ENCODE measurements at regions not wholly inside any gene's neighbourhood (a gene's known extent, or its start where the extent isn't known, plus 50 kb on each side); places are given as distances from the start of the nearest gene placed in this dataset.

- H3K36me3 ChIP-seq (ENCODE audit: control insufficient read depth in 2 of 2, insufficient read depth in 2 of 2, low read length in 1 of 2): no peaks in the 10 kb centered on the region
- H3K4me1 ChIP-seq (ENCODE audit: control insufficient read depth in 2 of 2, insufficient read depth in 2 of 2, low read length in 1 of 2): no peaks in the 10 kb centered on the region
- peaks cover 0 to 4% of the 10 kb centered on the region in 2 donors for H3K27me3 ChIP-seq (ENCODE audit: control insufficient read depth in 1 of 2, insufficient read depth in 2 of 2, low read length in 2 of 2)
- H3K4me3 ChIP-seq (ENCODE audit: low read depth in 1 of 2, low read length in 2 of 2): no peak overlapping the region
- no peak overlapping the region for H3K27ac ChIP-seq (ENCODE audit: low read depth in 2 of 2, low read length in 1 of 2)
- no peaks in the 10 kb centered on the region for H3K9me3 ChIP-seq (ENCODE audit: control insufficient read depth in 2 of 2, insufficient read depth in 1 of 2, low read depth in 1 of 2, low read length in 1 of 2)
These were observed 328.4 kb upstream of the NFE2L3 start for GRCh38 chr7:25823571-25823970.

- Histone ChIP-seq H3K4me1 (ENCODE audit: control insufficient read depth in 2 of 2, insufficient read depth in 2 of 2, low read length in 1 of 2) (no peaks in the 10 kb centered on the region), H3K27me3 (ENCODE audit: control insufficient read depth in 1 of 2, insufficient read depth in 2 of 2, low read length in 2 of 2) (peaks cover 0 to under 1% of the 10 kb centered on the region in 2 donors), H3K36me3 (ENCODE audit: control insufficient read depth in 2 of 2, insufficient read depth in 2 of 2, low read length in 1 of 2) (no peaks in the 10 kb centered on the region), H3K4me3 (ENCODE audit: low read depth in 1 of 2, low read length in 2 of 2) (no peak overlapping the region), H3K9me3 (ENCODE audit: control insufficient read depth in 2 of 2, insufficient read depth in 1 of 2, low read depth in 1 of 2, low read length in 1 of 2) (no peaks in the 10 kb centered on the region), H3K27ac (ENCODE audit: low read depth in 2 of 2, low read length in 1 of 2) (no peak overlapping the region)
- 88 to 90% methylated on average over 1 of the region's 1 CpG for WGBS, 2 donors
These were observed 323.5 kb upstream of the NFE2L3 start for GRCh38 chr7:25828468-25828867.

DNA sequence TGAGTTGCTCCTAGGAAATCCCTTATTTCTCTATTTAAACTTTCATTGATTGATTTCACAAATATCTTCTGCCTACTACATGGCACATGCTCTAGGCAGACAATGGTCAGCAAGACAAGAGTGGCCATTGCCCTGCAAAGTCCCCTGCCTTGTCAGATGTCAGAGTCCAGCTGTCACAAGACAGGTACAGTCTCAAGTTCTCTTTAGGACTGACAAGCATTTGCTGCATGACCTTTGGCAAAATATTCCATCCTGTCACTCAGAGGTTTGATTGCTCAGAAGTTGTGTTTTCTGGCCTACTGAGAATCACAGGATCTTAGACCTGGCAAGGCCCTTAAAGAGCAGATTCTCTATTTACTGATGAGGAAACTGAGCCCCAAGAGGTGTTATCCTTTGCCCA is 322.3 kb upstream of the NFE2L3 start:
- Histone ChIP-seq H3K9me3 (ENCODE audit: control insufficient read depth in 2 of 2, insufficient read depth in 1 of 2, low read depth in 1 of 2, low read length in 1 of 2) (no peaks in the 10 kb centered on the region), H3K27me3 (ENCODE audit: control insufficient read depth in 1 of 2, insufficient read depth in 2 of 2, low read length in 2 of 2) (no peaks in the 10 kb centered on the region), H3K4me1 (ENCODE audit: control insufficient read depth in 2 of 2, insufficient read depth in 2 of 2, low read length in 1 of 2) (no peaks in the 10 kb centered on the region), H3K27ac (ENCODE audit: low read depth in 2 of 2, low read length in 1 of 2) (no peak overlapping the region), H3K4me3 (ENCODE audit: low read depth in 1 of 2, low read length in 2 of 2) (no peak overlapping the region), H3K36me3 (ENCODE audit: control insufficient read depth in 2 of 2, insufficient read depth in 2 of 2, low read length in 1 of 2) (no peaks in the 10 kb centered on the region)

DNA sequence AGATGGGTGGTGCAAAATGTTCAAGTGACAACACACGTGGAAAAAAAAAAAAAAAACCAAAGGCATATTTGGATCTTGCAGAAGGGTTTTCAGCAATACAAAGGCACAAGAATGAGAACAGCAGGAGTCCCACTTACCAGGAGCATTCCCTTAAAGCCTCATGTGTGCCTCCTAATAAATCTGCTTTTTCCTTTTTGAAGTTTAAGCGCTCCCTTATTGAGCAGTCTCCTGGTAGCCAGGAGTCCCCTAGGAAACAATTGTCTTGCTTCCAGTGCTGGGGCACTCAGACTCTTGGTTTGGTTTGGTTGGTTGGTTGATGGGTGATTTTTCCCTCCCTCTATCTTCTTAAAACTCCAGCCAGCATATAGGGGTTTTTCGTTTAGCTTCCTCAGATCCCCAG is 321.8 kb upstream of the NFE2L3 start:
- 78 to 82% methylated on average over 3 of the region's 3 CpGs for WGBS, 2 donors
- no peaks in the 10 kb centered on the region for H3K9me3 ChIP-seq (ENCODE audit: control insufficient read depth in 2 of 2, insufficient read depth in 1 of 2, low read depth in 1 of 2, low read length in 1 of 2)
- H3K4me3 ChIP-seq (ENCODE audit: low read depth in 1 of 2, low read length in 2 of 2): no peak overlapping the region
- H3K27ac ChIP-seq (ENCODE audit: low read depth in 2 of 2, low read length in 1 of 2): no peak overlapping the region
- H3K4me1 ChIP-seq (ENCODE audit: control insufficient read depth in 2 of 2, insufficient read depth in 2 of 2, low read length in 1 of 2): no peaks in the 10 kb centered on the region
- H3K27me3 ChIP-seq (ENCODE audit: control insufficient read depth in 1 of 2, insufficient read depth in 2 of 2, low read length in 2 of 2): no peaks in the 10 kb centered on the region
- H3K36me3 ChIP-seq (ENCODE audit: control insufficient read depth in 2 of 2, insufficient read depth in 2 of 2, low read length in 1 of 2): no peaks in the 10 kb centered on the region

DNA sequence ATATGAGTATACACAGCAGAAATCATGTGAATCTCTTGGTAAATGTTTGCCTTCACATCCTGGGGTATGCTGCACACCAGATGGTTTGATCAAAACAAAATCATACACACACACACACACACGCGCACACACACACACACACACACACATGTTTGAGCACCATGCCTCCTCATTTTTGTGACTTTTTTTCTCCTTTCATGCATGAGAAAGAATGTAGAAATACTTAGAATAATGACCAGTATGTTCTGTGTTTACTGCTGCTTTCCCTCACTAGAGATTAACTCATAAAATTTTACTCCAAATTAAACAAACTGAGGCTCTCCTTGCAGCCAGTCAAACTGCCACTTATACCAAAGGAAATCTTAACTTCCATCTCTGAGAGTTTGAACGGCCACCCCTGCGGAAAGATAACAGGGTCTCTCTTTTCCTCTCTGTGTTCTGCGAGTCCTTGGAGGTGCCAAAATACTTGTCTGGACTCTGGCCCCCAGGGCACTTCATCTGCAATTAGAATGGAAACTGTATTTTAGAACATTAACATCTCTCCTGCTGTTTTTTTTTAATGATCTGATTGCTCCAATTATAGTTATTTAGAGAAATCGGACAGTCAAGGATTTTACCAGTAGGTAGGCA is 320.8 kb upstream of the NFE2L3 start:
- 65 to 75% methylated on average over 6 of the region's 6 CpGs for WGBS, 2 donors
- Histone ChIP-seq H3K4me3 (ENCODE audit: low read depth in 1 of 2, low read length in 2 of 2) (no peak overlapping the region), H3K9me3 (ENCODE audit: control insufficient read depth in 2 of 2, insufficient read depth in 1 of 2, low read depth in 1 of 2, low read length in 1 of 2) (no peaks in the 10 kb centered on the region), H3K4me1 (ENCODE audit: control insufficient read depth in 2 of 2, insufficient read depth in 2 of 2, low read length in 1 of 2) (no peaks in the 10 kb centered on the region), H3K36me3 (ENCODE audit: control insufficient read depth in 2 of 2, insufficient read depth in 2 of 2, low read length in 1 of 2) (no peaks in the 10 kb centered on the region), H3K27ac (ENCODE audit: low read depth in 2 of 2, low read length in 1 of 2) (no peak overlapping the region), H3K27me3 (ENCODE audit: control insufficient read depth in 1 of 2, insufficient read depth in 2 of 2, low read length in 2 of 2) (no peaks in the 10 kb centered on the region)

GRCh38 chr7:25831831-25832411 is 320.1 kb upstream of the NFE2L3 start:
- Histone ChIP-seq H3K27me3 (ENCODE audit: control insufficient read depth in 1 of 2, insufficient read depth in 2 of 2, low read length in 2 of 2) (no peaks in the 10 kb centered on the region), H3K27ac (ENCODE audit: low read depth in 2 of 2, low read length in 1 of 2) (no peak overlapping the region), H3K36me3 (ENCODE audit: control insufficient read depth in 2 of 2, insufficient read depth in 2 of 2, low read length in 1 of 2) (no peaks in the 10 kb centered on the region), H3K4me3 (ENCODE audit: low read depth in 1 of 2, low read length in 2 of 2) (no peak overlapping the region), H3K9me3 (ENCODE audit: control insufficient read depth in 2 of 2, insufficient read depth in 1 of 2, low read depth in 1 of 2, low read length in 1 of 2) (no peaks in the 10 kb centered on the region), H3K4me1 (ENCODE audit: control insufficient read depth in 2 of 2, insufficient read depth in 2 of 2, low read length in 1 of 2) (no peaks in the 10 kb centered on the region)
- 52 to 60% methylated on average over 8 of the region's 8 CpGs for WGBS, 2 donors

DNA sequence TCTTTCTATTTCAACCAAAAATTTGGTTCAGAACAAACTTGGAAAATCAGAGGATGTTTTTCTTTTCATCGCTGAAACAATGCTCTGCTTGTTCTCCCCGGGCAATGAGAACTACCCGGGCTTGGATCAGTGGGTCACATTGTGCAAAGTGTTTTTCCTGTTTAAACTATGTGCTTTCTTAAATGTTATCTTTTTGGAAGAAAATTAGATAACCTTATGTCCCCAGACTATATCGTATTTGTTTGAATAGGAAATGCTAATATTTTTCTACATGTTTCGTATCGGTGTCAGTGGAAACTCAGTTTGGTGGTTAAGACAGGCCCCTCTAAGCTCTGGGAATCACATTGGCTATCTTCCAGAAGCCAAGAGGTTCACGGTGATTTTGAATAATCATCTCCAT is 319.5 kb upstream of the NFE2L3 start:
- H3K9me3 ChIP-seq (ENCODE audit: control insufficient read depth in 2 of 2, insufficient read depth in 1 of 2, low read depth in 1 of 2, low read length in 1 of 2): no peaks in the 10 kb centered on the region
- no peak overlapping the region for H3K4me3 ChIP-seq (ENCODE audit: low read depth in 1 of 2, low read length in 2 of 2)
- H3K4me1 ChIP-seq (ENCODE audit: control insufficient read depth in 2 of 2, insufficient read depth in 2 of 2, low read length in 1 of 2): no peaks in the 10 kb centered on the region
- no peaks in the 10 kb centered on the region for H3K36me3 ChIP-seq (ENCODE audit: control insufficient read depth in 2 of 2, insufficient read depth in 2 of 2, low read length in 1 of 2)
- no peak overlapping the region for H3K27ac ChIP-seq (ENCODE audit: low read depth in 2 of 2, low read length in 1 of 2)
- WGBS, 2 donors: 64 to 80% methylated on average over 7 of the region's 7 CpGs
- H3K27me3 ChIP-seq (ENCODE audit: control insufficient read depth in 1 of 2, insufficient read depth in 2 of 2, low read length in 2 of 2): no peaks in the 10 kb centered on the region

DNA sequence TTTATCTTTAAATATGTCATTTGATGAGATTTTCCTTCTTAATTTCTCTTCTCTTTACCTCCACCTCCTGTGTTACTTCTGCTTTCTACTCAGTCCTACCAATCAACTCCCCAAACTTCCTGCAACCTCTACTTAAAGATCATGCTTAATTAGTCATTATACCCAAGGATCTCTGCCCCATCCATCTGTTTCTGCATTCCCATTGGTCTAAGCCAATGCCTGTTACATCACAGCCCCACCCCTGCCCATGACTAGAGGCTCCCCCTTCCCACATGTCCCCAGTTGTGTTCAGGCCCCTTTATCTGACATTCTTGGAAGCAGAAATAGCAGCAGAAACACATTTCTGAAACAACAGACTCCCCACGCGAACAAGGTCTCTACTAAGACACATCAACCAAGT is 319.1 kb upstream of the NFE2L3 start:
- no peaks in the 10 kb centered on the region for H3K27me3 ChIP-seq (ENCODE audit: control insufficient read depth in 1 of 2, insufficient read depth in 2 of 2, low read length in 2 of 2)
- H3K4me1 ChIP-seq (ENCODE audit: control insufficient read depth in 2 of 2, insufficient read depth in 2 of 2, low read length in 1 of 2): no peaks in the 10 kb centered on the region
- H3K27ac ChIP-seq (ENCODE audit: low read depth in 2 of 2, low read length in 1 of 2): no peak overlapping the region
- H3K36me3 ChIP-seq (ENCODE audit: control insufficient read depth in 2 of 2, insufficient read depth in 2 of 2, low read length in 1 of 2): no peaks in the 10 kb centered on the region
- no peaks in the 10 kb centered on the region for H3K9me3 ChIP-seq (ENCODE audit: control insufficient read depth in 2 of 2, insufficient read depth in 1 of 2, low read depth in 1 of 2, low read length in 1 of 2)
- H3K4me3 ChIP-seq (ENCODE audit: low read depth in 1 of 2, low read length in 2 of 2): no peak overlapping the region
- WGBS, 2 donors: 96% methylated on average over 2 of the region's 2 CpGs

- Histone ChIP-seq H3K27ac (ENCODE audit: low read depth in 2 of 2, low read length in 1 of 2) (no peak overlapping the region), H3K27me3 (ENCODE audit: control insufficient read depth in 1 of 2, insufficient read depth in 2 of 2, low read length in 2 of 2) (no peaks in the 10 kb centered on the region)
- WGBS, 2 donors: 90 to 95% methylated on average over 4 of the region's 4 CpGs
These were observed 317.9 kb upstream of the NFE2L3 start for GRCh38 chr7:25834050-25834449.

DNA sequence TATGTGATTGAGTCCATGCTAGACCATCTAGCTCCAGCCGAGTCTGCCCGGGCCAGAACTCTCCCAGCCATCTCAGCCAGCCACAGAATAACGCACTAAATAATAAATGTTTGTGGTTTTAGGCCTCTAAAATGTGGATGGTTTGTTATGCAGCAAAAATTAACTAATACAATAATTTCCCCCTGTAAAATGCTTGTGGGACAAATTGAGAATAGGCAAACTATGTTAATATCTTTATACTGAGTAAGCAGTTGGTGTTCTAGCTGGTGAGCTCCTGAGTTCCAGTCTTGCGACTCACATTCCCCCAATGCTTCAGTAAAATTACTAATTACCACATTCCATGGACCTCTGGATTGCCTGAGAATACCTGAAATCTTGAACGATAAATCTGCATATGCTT is 316.8 kb upstream of the NFE2L3 start:
- Histone ChIP-seq H3K4me3 (ENCODE audit: low read depth in 1 of 2, low read length in 2 of 2) (no peak overlapping the region), H3K27me3 (ENCODE audit: control insufficient read depth in 1 of 2, insufficient read depth in 2 of 2, low read length in 2 of 2) (no peaks in the 10 kb centered on the region), H3K4me1 (ENCODE audit: control insufficient read depth in 2 of 2, insufficient read depth in 2 of 2, low read length in 1 of 2) (no peaks in the 10 kb centered on the region), H3K27ac (ENCODE audit: low read depth in 2 of 2, low read length in 1 of 2) (no peak overlapping the region), H3K9me3 (ENCODE audit: control insufficient read depth in 2 of 2, insufficient read depth in 1 of 2, low read depth in 1 of 2, low read length in 1 of 2) (no peaks in the 10 kb centered on the region), H3K36me3 (ENCODE audit: control insufficient read depth in 2 of 2, insufficient read depth in 2 of 2, low read length in 1 of 2) (no peaks in the 10 kb centered on the region)
- 93 to 95% methylated on average over 5 of the region's 5 CpGs for WGBS, 2 donors

More at GRCh38 chr7:25834050-25834449, 317.9 kb upstream of the NFE2L3 start:
- Histone ChIP-seq H3K36me3 (ENCODE audit: control insufficient read depth in 2 of 2, insufficient read depth in 2 of 2, low read length in 1 of 2) (no peaks in the 10 kb centered on the region), H3K4me3 (ENCODE audit: low read depth in 1 of 2, low read length in 2 of 2) (no peak overlapping the region), H3K4me1 (ENCODE audit: control insufficient read depth in 2 of 2, insufficient read depth in 2 of 2, low read length in 1 of 2) (no peaks in the 10 kb centered on the region), H3K9me3 (ENCODE audit: control insufficient read depth in 2 of 2, insufficient read depth in 1 of 2, low read depth in 1 of 2, low read length in 1 of 2) (no peaks in the 10 kb centered on the region)

Data from esophagus (tissue), 2 donors.